Heart left ventricle (tissue), 16 donors: ENCODE measurements at regions not wholly inside any gene's neighbourhood (a gene's known extent, or its start where the extent isn't known, plus 50 kb on each side); places are given as distances from the start of the nearest gene placed in this dataset.

Experiments
- ATAC-seq, 4 donors: fragments of 200-7000 bp; cut with Tn5 transposase; one replicate each; pipeline ENCODE4 v1.9.1; 2020 to 2022; ENCODE audit warnings: moderate library complexity in 4 of 4, mild to moderate bottlenecking in 3 of 4, moderate number of reproducible peaks in 1 of 4
- DNase-seq, 5 donors: peaks; one replicate each; pipeline ENCODE4 v3.0.0-alpha.2; 2020
- H3K27ac ChIP-seq, 12 donors: fragments of 200-600 bp; sonication (generic) in 4 of 12; one replicate each; pipeline versions ENCODE4 v1.5.0 to v1.8.0; 2016 to 2022; ENCODE audit warnings: mild to moderate bottlenecking in 2 of 12
- H3K27me3 ChIP-seq, 9 donors: fragments of 200-600 bp; sonication (generic) in 2 of 9; one replicate each; pipeline versions ENCODE4 v1.5.1 to v1.8.0; 2016 to 2022; ENCODE audit warnings: mild to moderate bottlenecking in 3 of 9
- H3K36me3 ChIP-seq, 9 donors: fragments of 200-600 bp; sonication (generic) in 2 of 9; one replicate each; pipeline versions ENCODE4 v1.5.0 to v1.8.0; 2018 to 2022; ENCODE audit warnings: mild to moderate bottlenecking in 2 of 9
- H3K4me1 ChIP-seq, 12 donors: fragments of 200-600 bp; sonication (generic) in 4 of 12; one replicate each; pipeline versions ENCODE4 v1.5.0 to v1.8.0; 2016 to 2022; ENCODE audit warnings: mild to moderate bottlenecking in 3 of 12
- H3K4me3 ChIP-seq, 12 donors: fragments of 200-600 bp; sonication (generic) in 4 of 12; one replicate each; pipeline versions ENCODE4 v1.5.0 to v1.8.0; 2017 to 2022; ENCODE audit warnings: mild to moderate bottlenecking in 9 of 12, moderate library complexity in 4 of 12
- H3K9me3 ChIP-seq, 12 donors: fragments of 200-600 bp; sonication (generic) in 4 of 12; one replicate each; pipeline versions ENCODE4 v1.5.0 to v1.8.0; 2016 to 2022; ENCODE audit warnings: mild to moderate bottlenecking in 1 of 12
- POLR2A ChIP-seq, 2 donors: fragments of 450-650 bp; IDR thresholded peaks; one replicate each; pipeline ENCODE4 v1.6.1; 2017; ENCODE audit warnings: antibody characterized with exemption in 2 of 2, mild to moderate bottlenecking in 2 of 2, moderate library complexity in 2 of 2
- WGBS, 4 donors: extraction: QIAGEN DNeasy Blood & Tissue Kit in 2 of 4; methylation state at CpG; one replicate each; pipeline versions ENCODE4 v1.1.5 to v1.1.7; 2013 to 2018; 5-methylcytosine and 5-hydroxymethylcytosine counted together
- intact Hi-C, 10 donors: fragments of 100-400 bp; cut with DNase I; formaldehyde crosslinking; loops; one replicate each; pipeline versions ENCODE4 v1.11.1 to v1.14.2; 2022
- TF ChIP-seq, protein P1 (sequence below), 12 donors: fragments of 200-600 bp; sonication (generic) in 4 of 12; IDR thresholded peaks; one replicate each; pipeline versions ENCODE4 v1.5.0 to v1.8.0; 2018 to 2022; ENCODE audit warnings: antibody characterized with exemption in 12 of 12, mild to moderate bottlenecking in 5 of 12
- donor health status: ischemic (EF 13 %, LVEDD 7.1; RV severe dilation, severe dysfunction).
- donor health status: healthy with polysubstance abuse.
- donor health status: DM: no; HTN: yes; CAD: no.
- donor health status: DM: no; HTN: no; CAD: no.
- donor health status: ischemic (EF 25% LVEDD 6.9; RV normal size, moderate dysfunction).
- donor health status: ischemic (EF 25% LVEDD 5.7; RV mildly dilated, moderate dysfunction).
- donor health status: healthy.
- donor health status: DM: yes; HTN: yes; CAD: no.
- donor health status: ischemic (EF 35%, LVEDD 5.7; RV mildly dilated, moderate dysfunction).
- donor health status: nonischemic (EF 11% LVEDD 7.7; RV severe dilation, severe dysfunction).
- donor health status: DM: yes; HTN: yes; CAD: no.
- donor health status: PGD.
- donor health status: ischemic (EF 29% LVEDD 5.4; RV normal size, mild dysfunction).
- donor health status: nonischemic (EF 23%, LVEDD 6.1; RV moderate dilation, normal function).

DNA sequence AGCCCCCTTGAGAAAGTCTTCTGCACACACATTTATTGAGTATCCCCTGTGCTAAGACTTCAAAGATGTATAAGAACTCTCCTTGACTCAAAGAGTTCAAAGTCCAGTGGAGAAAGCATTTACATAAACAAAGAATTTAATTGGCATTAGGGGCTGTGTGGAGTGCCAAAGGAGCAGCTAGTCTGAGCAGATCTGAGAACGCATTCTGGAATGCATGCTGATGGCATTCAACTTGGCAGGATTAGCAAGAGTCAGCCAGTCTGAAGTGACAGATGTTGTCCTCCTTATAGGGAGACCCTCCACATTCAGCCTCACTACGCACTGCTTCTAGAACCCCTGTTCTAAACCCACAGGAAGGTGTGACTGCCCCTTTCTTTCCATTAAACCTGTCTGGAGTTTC, 191.5 kb downstream of the RAD51AP2 start:
- no peaks in the 10 kb centered on the region for H3K27me3 ChIP-seq
- intact Hi-C loops: no loop called here
- TF ChIP-seq POLR2A (IDR thresholded peaks at IDR 0.05): no peak
- TF ChIP-seq, protein P1, sequence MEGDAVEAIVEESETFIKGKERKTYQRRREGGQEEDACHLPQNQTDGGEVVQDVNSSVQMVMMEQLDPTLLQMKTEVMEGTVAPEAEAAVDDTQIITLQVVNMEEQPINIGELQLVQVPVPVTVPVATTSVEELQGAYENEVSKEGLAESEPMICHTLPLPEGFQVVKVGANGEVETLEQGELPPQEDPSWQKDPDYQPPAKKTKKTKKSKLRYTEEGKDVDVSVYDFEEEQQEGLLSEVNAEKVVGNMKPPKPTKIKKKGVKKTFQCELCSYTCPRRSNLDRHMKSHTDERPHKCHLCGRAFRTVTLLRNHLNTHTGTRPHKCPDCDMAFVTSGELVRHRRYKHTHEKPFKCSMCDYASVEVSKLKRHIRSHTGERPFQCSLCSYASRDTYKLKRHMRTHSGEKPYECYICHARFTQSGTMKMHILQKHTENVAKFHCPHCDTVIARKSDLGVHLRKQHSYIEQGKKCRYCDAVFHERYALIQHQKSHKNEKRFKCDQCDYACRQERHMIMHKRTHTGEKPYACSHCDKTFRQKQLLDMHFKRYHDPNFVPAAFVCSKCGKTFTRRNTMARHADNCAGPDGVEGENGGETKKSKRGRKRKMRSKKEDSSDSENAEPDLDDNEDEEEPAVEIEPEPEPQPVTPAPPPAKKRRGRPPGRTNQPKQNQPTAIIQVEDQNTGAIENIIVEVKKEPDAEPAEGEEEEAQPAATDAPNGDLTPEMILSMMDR (IDR thresholded peaks at IDR 0.05): no peak

GRCh38 chr2:17323697-17324096, 194.5 kb downstream of the RAD51AP2 start:
- DNase-seq: no peak
- no peak for ATAC-seq
- 65 to 70% (median 68%) methylated on average over 5 of the region's 5 CpGs for WGBS, 4 donors
- Histone ChIP-seq H3K9me3 (no peaks in the 10 kb centered on the region), H3K27ac (no peak overlapping the region), H3K27me3 (no peaks in the 10 kb centered on the region), H3K36me3 (no peaks in the 10 kb centered on the region), H3K4me3 (no peak overlapping the region), H3K4me1 (no peaks in the 10 kb centered on the region)
- intact Hi-C loops: no loop called here
- TF ChIP-seq, protein P1 (IDR thresholded peaks at IDR 0.05): no peak
- TF ChIP-seq POLR2A (IDR thresholded peaks at IDR 0.05): no peak

More for the DNA sequence above, 191.5 kb downstream of the RAD51AP2 start:
- Histone ChIP-seq H3K4me3 (no peak overlapping the region), H3K27ac (no peak overlapping the region), H3K36me3 (no peaks in the 10 kb centered on the region), H3K9me3 (no peaks in the 10 kb centered on the region), H3K4me1 (no peaks in the 10 kb centered on the region)
- DNase-seq: no peak
- 60 to 65% (median 64%) methylated on average over 2 of the region's 2 CpGs for WGBS, 4 donors
- no peak for ATAC-seq

DNA sequence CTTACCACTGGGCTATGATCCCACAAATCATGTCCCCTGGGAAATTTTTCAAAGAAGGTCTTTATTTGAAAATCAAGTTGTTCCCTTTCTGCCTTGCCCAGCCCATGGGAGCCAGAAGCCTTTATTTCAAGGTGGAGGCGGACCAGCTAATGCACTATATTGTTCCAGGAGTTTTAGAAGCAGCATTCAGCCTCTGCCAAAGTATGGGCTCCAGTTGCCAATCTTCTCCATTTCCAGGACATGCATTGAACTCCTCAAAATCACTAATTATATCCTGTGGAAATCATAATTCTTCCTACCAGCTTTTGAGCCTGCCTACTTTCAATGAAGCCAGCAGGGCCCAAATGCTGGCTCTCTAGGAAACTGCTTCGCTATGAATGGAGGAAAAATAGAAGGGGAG, 195.8 kb downstream of the RAD51AP2 start:
- ATAC-seq: no peak
- TF ChIP-seq, protein P1 (IDR thresholded peaks at IDR 0.05): no peak
- no peak for TF ChIP-seq POLR2A (IDR thresholded peaks at IDR 0.05)
- intact Hi-C loops: no loop called here

DNA sequence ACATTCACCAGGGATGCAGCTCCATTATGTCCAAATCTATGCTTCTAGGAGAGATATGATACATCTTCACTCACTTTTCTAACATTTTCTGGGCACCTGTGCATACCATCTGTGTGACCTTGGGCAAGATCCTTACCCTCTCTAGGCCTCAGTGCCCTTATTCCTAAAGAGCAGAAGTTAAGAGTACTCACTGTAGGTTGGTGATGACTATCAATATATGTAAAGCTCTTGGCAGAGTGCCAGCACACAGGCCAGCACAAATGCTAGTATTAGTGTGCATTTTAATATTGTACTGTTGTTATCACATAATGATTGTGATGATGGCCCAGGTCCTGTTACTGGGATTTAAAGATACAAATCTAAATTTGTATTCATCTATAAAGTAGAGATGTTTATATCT, 199.2 kb downstream of the RAD51AP2 start:
- intact Hi-C loops: loop anchor here in 2 of 10 donors (10.0 kb wide), 2 partner anchors 346 to 544 kb away; no protein-coding TSS in a partner anchor
- DNase-seq (no peak), ATAC-seq (no peak)

More for the DNA sequence above, 195.8 kb downstream of the RAD51AP2 start:
- H3K4me3 ChIP-seq: no peak overlapping the region
- WGBS, 4 donors: 47 to 93% (median 74%) methylated on average over 2 of the region's 2 CpGs
- DNase-seq: no peak
- H3K27ac ChIP-seq: no peak overlapping the region
- H3K27me3 ChIP-seq: no peaks in the 10 kb centered on the region
- H3K9me3 ChIP-seq: no peaks in the 10 kb centered on the region
- H3K4me1 ChIP-seq: no peaks in the 10 kb centered on the region
- H3K36me3 ChIP-seq: no peaks in the 10 kb centered on the region

More for the DNA sequence above, 199.2 kb downstream of the RAD51AP2 start:
- Histone ChIP-seq H3K27me3 (no peaks in the 10 kb centered on the region), H3K9me3 (no peaks in the 10 kb centered on the region), H3K36me3 (no peaks in the 10 kb centered on the region), H3K4me3 (no peak overlapping the region), H3K4me1 (no peaks in the 10 kb centered on the region), H3K27ac (no peak overlapping the region)
- TF ChIP-seq POLR2A (IDR thresholded peaks at IDR 0.05): no peak
- TF ChIP-seq, protein P1 (IDR thresholded peaks at IDR 0.05): no peak
